NCI-H2107 treated with DMSO at 0.1 percent for 48 hours (cell line): ENCODE measurements at regions not wholly inside any gene's neighbourhood (a gene's known extent, or its start where the extent isn't known, plus 50 kb on each side); places are given as distances from the start of the nearest gene placed in this dataset.
"Not testable (repeated sequence)": the region's sequence is repeated elsewhere in the genome, so short reads cannot be mapped to it uniquely, and the experiment has no call there.

Experiments
- DNase-seq: peaks from one replicate; lab custom pipeline; 2025; ENCODE audit not compliant: unreplicated experiment; lab: John Stamatoyannopoulos, UW

- DNase-seq: no peak
These were observed 643.4 kb downstream of the ACTR3B start for GRCh38 chr7:153402721-153403541.

GRCh38 chr7:153404124-153404523 lies 644.6 kb downstream of the ACTR3B start:
- no peak for DNase-seq

- DNase-seq: no peak
These were observed 645.3 kb downstream of the ACTR3B start for GRCh38 chr7:153404781-153405279.

GRCh38 chr7:153405704-153406485 lies 646.3 kb upstream of the DPP6 start:
- DNase-seq: no peak

- DNase-seq: no peak
These were observed 645.7 kb upstream of the DPP6 start for GRCh38 chr7:153406486-153406872.

- no peak for DNase-seq
These were observed 644.7 kb upstream of the DPP6 start for GRCh38 chr7:153407291-153408046.

- no peak for DNase-seq
These were observed 643.5 kb upstream of the DPP6 start for GRCh38 chr7:153408360-153409335.

GRCh38 chr7:153409567-153410342 lies 642.4 kb upstream of the DPP6 start:
- DNase-seq: not testable (repeated sequence)

GRCh38 chr7:153410997-153411642 lies 641.1 kb upstream of the DPP6 start:
- not testable (repeated sequence) for DNase-seq

- DNase-seq: not testable (repeated sequence)
These were observed 639.9 kb upstream of the DPP6 start for GRCh38 chr7:153412114-153412823.

- DNase-seq: not testable (repeated sequence)
These were observed 639.4 kb upstream of the DPP6 start for GRCh38 chr7:153412824-153413198.

GRCh38 chr7:153413199-153413539 lies 639.0 kb upstream of the DPP6 start:
- no peak for DNase-seq

GRCh38 chr7:153413540-153414287 lies 638.5 kb upstream of the DPP6 start:
- DNase-seq: no peak

GRCh38 chr7:153414288-153414629 lies 637.9 kb upstream of the DPP6 start:
- DNase-seq: no peak

- DNase-seq: no peak
These were observed 636.6 kb upstream of the DPP6 start for GRCh38 chr7:153415632-153416031.

GRCh38 chr7:153422291-153423209 lies 629.6 kb upstream of the DPP6 start:
- DNase-seq: no peak

- no peak for DNase-seq
These were observed 629.0 kb upstream of the DPP6 start for GRCh38 chr7:153423210-153423590.
